AG10803 (cell line): ENCODE measurements at regions not wholly inside any gene's neighbourhood (a gene's known extent, or its start where the extent isn't known, plus 50 kb on each side); places are given as distances from the start of the nearest gene placed in this dataset.

Source experiments
- DNase-seq: peaks from one replicate; pipeline ENCODE4 v3.0.0; 2010; ENCODE audit warnings: low read depth
- H3K4me3 ChIP-seq: 2 replicates; pipeline ENCODE4 v1.5.1; 2011; ENCODE audit warnings: mild to moderate bottlenecking, low read length, control low read depth
- CTCF ChIP-seq: conservative IDR thresholded peaks from 2 replicates; pipeline ENCODE4 v1.5.1; 2011; ENCODE audit warnings: mild to moderate bottlenecking, low read length, control low read depth, inconsistent platforms

DNA sequence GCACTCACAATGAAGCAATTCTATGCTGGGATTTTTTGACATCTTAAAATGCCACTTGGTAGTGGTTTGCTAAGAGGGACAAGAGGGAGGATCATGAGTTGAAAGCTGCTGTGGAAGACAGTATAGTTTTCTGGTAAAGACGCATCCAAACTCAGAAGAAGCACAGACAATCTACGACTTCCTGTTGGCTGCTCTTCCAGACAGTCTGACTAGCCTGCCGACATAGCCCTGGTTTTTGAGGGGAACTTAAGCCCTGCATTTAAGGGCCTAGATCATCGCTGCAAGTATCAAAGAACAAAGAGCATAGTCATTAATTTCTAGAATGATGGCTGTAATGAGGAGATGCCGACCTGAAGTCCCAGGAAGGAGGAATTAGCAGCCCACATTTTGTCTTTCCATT lies 99.9 kb upstream of the IKZF1 start:
- no peak for DNase-seq
- TF ChIP-seq CTCF, result no peak
- H3K4me3 ChIP-seq, result no peak overlapping the region

DNA sequence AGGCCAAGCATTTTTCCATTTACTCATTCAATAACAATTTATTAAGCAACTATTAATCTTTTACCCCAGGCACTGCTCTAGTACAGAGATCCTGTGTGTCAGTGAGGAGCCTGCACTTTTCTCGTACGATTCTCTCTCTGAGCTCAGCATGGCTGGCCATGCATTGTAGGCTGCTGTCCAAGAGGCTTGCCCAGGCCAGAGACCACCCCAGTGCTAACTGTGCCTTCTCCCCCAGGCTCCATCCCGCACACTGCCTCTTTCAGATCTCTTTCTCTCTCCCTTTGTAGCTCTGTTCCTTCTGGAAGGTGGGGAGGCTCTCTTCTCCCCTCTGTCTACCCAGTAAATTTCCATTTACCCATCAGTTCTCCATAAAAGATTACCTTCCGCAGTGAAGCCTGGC lies 101.0 kb upstream of the IKZF1 start:
- H3K4me3 ChIP-seq, result no peak overlapping the region
- no peak for DNase-seq
- TF ChIP-seq CTCF, result no peak

DNA sequence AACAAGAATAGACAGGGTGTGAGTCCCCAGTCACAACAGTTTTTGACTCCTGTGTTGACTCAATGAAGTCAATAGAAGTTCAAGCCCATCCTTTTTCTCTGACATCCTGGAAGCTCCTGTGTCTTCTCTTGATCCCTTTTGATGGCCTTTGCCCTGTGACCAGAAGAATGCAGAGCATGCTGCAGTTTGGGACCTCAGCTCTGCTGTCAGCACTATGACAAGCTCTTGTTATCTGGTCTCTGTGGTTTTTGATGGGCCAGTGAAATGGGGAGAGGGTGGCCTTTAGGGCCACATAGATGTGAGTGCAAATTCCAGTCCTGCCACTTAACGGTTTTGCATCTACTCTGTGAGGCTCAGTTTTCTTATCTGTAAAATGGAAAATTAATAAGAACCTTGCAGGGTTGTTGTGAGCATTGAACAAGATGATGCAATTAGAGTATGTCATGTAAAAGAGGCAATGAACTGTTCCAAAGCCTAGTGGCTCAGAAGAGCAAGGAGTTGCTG lies 102.4 kb upstream of the IKZF1 start:
- DNase-seq, result no peak
- no peak overlapping the region for H3K4me3 ChIP-seq
- no peak for TF ChIP-seq CTCF

DNA sequence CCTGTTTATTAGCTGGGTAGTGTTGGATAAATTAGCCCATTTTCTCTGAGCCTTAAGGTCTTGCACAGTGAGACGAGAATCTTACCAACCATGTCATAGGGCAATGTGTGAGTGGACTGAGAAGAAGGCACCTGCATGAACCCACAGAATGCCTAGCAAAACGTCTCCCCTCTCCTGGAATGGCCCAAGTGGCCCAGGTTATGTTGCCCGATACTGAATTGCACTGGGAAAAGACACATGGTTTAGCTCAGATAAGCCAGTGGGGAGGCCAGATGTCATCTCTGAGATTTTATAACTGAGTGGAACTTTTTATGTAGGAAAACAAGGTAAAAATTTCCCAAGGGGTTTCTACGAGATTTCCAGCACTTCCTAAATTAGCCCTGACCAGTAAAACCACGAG lies 104.7 kb upstream of the IKZF1 start:
- DNase-seq, result no peak
- H3K4me3 ChIP-seq, result no peak overlapping the region
- TF ChIP-seq CTCF, result no peak

DNA sequence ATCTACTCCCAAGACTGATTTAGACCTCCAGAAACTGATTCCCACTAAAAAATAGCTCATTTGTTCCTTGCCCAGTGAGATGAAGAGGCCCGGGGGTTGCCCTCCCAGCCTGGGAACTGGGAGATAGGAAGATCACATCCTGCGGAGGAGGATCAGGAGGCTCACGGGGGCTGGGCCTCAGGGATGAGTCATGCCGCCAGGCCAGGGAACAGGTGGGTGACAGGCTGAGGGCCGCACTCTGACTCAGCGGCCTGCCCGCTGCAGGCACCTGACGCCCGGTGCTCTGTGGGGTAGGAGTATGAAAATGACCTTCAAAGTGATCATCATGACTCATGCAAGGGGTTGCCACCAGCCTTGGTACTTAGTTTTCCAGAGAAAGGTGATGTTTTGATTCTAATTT lies 104.5 kb upstream of the ZPBP start:
- no peak for TF ChIP-seq CTCF
- no peak overlapping the region for H3K4me3 ChIP-seq
- DNase-seq, result no peak

- DNase-seq, result no peak
- no peak overlapping the region for H3K4me3 ChIP-seq
- no peak for TF ChIP-seq CTCF
Observed at GRCh38 chr7:50196719-50197118, 103.7 kb upstream of the ZPBP start.

DNA sequence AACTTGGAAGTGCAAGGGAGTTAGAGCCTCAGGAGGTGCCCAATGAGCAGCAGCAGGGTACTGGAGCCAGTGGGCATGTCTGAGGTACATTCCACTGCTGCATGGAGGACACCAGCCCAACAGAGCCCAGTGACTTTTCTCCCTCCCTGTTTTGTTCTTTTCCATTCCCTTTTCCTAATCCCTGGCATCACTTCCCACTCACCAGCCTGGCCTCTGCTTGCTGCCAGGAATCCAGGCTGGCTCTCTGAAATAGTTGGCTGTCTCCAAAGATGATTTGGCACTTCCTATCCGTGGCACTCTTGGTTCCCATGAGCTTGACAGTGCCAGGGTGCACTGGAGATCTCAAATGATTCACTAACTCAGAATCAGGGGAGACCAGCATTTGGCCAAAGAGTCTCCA lies 97.7 kb upstream of the ZPBP start:
- TF ChIP-seq CTCF, result no peak

More for the DNA sequence above, 97.7 kb upstream of the ZPBP start:
- DNase-seq, result no peak
- H3K4me3 ChIP-seq, result no peak overlapping the region
